ENCODE measurements at regions not wholly inside any gene's neighbourhood (a gene's known extent, or its start where the extent isn't known, plus 50 kb on each side); places are given as distances from the start of the nearest gene placed in this dataset.

- TF ChIP-seq CTCF (conservative IDR thresholded peaks at IDR 0.05), result no peak
- TF ChIP-seq ZFX (IDR thresholded peaks at IDR 0.05), result no peak
Observed at GRCh38 chr2:143830476-143830875, 689.4 kb downstream of the ZEB2 start.

Measured in C4-2B (cell line).